Astrocyte of the cerebellum (primary cell): ENCODE measurements at regions not wholly inside any gene's neighbourhood (a gene's known extent, or its start where the extent isn't known, plus 50 kb on each side); places are given as distances from the start of the nearest gene placed in this dataset.

Source experiments
- DNase-seq: peaks from one replicate; pipeline ENCODE4 v3.0.0-alpha.2; 2011; ENCODE audit warnings: low read depth
- H3K4me3 ChIP-seq: 2 replicates; pipeline ENCODE4 v1.5.1; 2011; ENCODE audit warnings: mild to moderate bottlenecking, low read depth, low read length, moderate library complexity
- CTCF ChIP-seq: IDR thresholded peaks from 2 replicates; pipeline ENCODE4 v1.5.1; 2012; ENCODE audit warnings: low read length, low read depth, moderate library complexity, mild to moderate bottlenecking; ENCODE audit errors: missing control alignments
- in situ Hi-C: cut with HindIII; loops from 2 replicates; pipeline ENCODE4 v1.10.0; 2017; ENCODE audit warnings: low sequenced_read_pairs

- no peak for DNase-seq
- TF ChIP-seq CTCF: no peak
- no peak overlapping the region for H3K4me3 ChIP-seq
- in situ Hi-C loops: no loop called here
These were observed 184.0 kb upstream of the ADO start for GRCh38 chr10:62620491-62620890.

- DNase-seq: no peak
- no peak for TF ChIP-seq CTCF
- no peak overlapping the region for H3K4me3 ChIP-seq
- in situ Hi-C loops: no loop called here
These were observed 181.3 kb upstream of the ADO start for GRCh38 chr10:62623223-62623622.

GRCh38 chr10:62625484-62625883 lies 179.0 kb upstream of the ADO start:
- H3K4me3 ChIP-seq: no peak overlapping the region
- in situ Hi-C loops: no loop called here
- no peak for DNase-seq
- no peak for TF ChIP-seq CTCF

DNA sequence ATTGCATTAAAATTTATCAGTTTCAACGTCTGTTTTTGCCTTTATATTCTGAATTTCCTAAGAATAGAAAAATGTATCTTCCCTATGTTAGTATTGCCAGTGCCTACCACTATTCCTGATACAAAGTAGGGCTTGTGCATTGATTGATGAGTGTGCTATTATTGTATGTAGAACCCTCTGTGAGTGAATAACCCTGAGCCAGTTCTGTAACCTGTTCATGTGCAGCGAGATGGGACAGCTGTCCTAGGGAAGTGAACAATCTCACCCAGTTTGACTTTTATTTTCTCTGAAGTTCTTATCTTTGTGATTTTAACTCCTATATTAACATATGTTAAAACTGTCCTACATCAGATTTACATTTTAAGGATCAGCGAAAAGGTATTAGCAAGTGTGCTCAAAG lies 178.4 kb upstream of the ADO start:
- in situ Hi-C loops: no loop called here
- DNase-seq: no peak
- no peak overlapping the region for H3K4me3 ChIP-seq
- no peak for TF ChIP-seq CTCF

GRCh38 chr10:62626817-62627216 lies 177.7 kb upstream of the ADO start:
- no peak for DNase-seq
- TF ChIP-seq CTCF: no peak
- H3K4me3 ChIP-seq: no peak overlapping the region
- in situ Hi-C loops: no loop called here

DNA sequence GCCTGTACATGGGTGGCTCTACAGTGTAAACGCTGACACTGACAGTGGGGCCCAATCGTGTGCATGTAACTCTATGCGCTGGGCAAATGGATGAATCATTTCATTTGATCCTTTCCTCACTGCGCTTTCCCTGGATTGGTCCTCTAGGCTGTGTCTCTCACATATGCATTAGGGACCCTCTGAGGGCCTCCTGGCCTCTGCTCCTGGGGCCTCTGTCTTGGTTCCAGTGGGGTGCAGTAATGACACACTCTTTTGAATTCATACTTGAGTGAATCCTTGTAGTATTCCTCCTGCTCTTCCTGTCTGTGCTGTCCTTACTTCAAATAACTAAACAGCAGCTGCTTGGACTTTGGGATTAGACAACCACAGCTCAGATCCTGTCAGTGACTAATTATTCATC lies 176.5 kb upstream of the ADO start:
- no peak for DNase-seq
- in situ Hi-C loops: no loop called here
- H3K4me3 ChIP-seq: no peak overlapping the region
- TF ChIP-seq CTCF: no peak

- DNase-seq: no peak
- H3K4me3 ChIP-seq: no peak overlapping the region
- in situ Hi-C loops: no loop called here
- TF ChIP-seq CTCF: no peak
These were observed 173.3 kb upstream of the ADO start for GRCh38 chr10:62631241-62631640.
